PC-9 (cell line): ENCODE measurements at regions not wholly inside any gene's neighbourhood (a gene's known extent, or its start where the extent isn't known, plus 50 kb on each side); places are given as distances from the start of the nearest gene placed in this dataset.
A peak's percentile ranks its signal among the peaks of the same experiment; 100 is the strongest.

Experiments used
- BruUV-seq: library from RNA; stranded (reverse); fragments of 400-500 nt; replicated peaks from 2 replicates; lab custom pipeline; 2021; lab: Mats Ljungman, UMichigan
- CTCF ChIA-PET: fragments of 300-600 bp; sonication (Branson Sonifier 250); formaldehyde crosslinking; loops from one replicate; lab custom pipeline; 2022; ENCODE audit warnings: antibody characterized with exemption; lab: Charles Lee
- POLR2A ChIA-PET: fragments of 300-600 bp; sonication (Branson Sonifier 250); formaldehyde crosslinking; loops from one replicate; lab custom pipeline; 2022; ENCODE audit warnings: antibody characterized with exemption; ENCODE audit not compliant: unreplicated experiment; lab: Charles Lee
- DNase-seq, 2 experiments: peaks; one replicate each; pipeline versions ENCODE4 v3.0.0 to v3.0.0-alpha.2; 2015 to 2022; ENCODE audit warnings: mixed read lengths in 1 of 2
- H2AFZ ChIP-seq: fragments of 200-600 bp; sonication (generic); 2 replicates; pipeline ENCODE4 v1.8.1; 2017; ENCODE audit warnings: antibody characterized with exemption
- H3F3A ChIP-seq: fragments of 200-600 bp; sonication (generic); 2 replicates; pipeline ENCODE4 v1.8.1; 2017; ENCODE audit warnings: antibody characterized with exemption, mild to moderate bottlenecking, low read depth; ENCODE audit not compliant: insufficient read depth
- H3K27ac ChIP-seq: fragments of 200-600 bp; sonication (generic); 2 replicates; pipeline ENCODE4 v1.6.1; 2016; ENCODE audit warnings: mixed run types
- H3K27me3 ChIP-seq: fragments of 200-600 bp; sonication (generic); 2 replicates; pipeline ENCODE4 v1.6.1; 2016; ENCODE audit warnings: low read depth, mixed run types; ENCODE audit not compliant: insufficient read depth
- H3K36me3 ChIP-seq: fragments of 200-600 bp; sonication (generic); 2 replicates; pipeline ENCODE4 v1.6.1; 2016; ENCODE audit warnings: low read depth, mixed run types
- H3K4me1 ChIP-seq: fragments of 200-600 bp; sonication (generic); replicated peaks from 2 replicates; pipeline ENCODE4 v1.6.1; 2016; ENCODE audit warnings: mixed run types; ENCODE audit not compliant: insufficient read depth
- H3K4me2 ChIP-seq: fragments of 200-600 bp; sonication (generic); 2 replicates; pipeline ENCODE4 v1.6.1; 2017; ENCODE audit warnings: mixed run types
- H3K4me3 ChIP-seq: fragments of 200-600 bp; sonication (generic); 2 replicates; pipeline ENCODE4 v1.6.1; 2016; ENCODE audit warnings: mixed run types
- H3K79me2 ChIP-seq: fragments of 200-600 bp; sonication (generic); 2 replicates; pipeline ENCODE4 v1.6.1; 2017; ENCODE audit warnings: low read depth, mixed run types
- H3K9me2 ChIP-seq: fragments of 200-600 bp; sonication (generic); 2 replicates; pipeline ENCODE4 v1.8.1; 2017; ENCODE audit warnings: mild to moderate bottlenecking; ENCODE audit not compliant: insufficient read depth
- H3K9me3 ChIP-seq: fragments of 200-600 bp; sonication (generic); 2 replicates; pipeline ENCODE4 v1.8.1; 2016; ENCODE audit warnings: low read depth; ENCODE audit not compliant: insufficient read depth
- H4K20me1 ChIP-seq: fragments of 200-600 bp; sonication (generic); 2 replicates; pipeline ENCODE4 v1.8.1; 2017; ENCODE audit not compliant: insufficient read depth
- EZH2 ChIP-seq: fragments of 200-600 bp; sonication (generic); IDR thresholded peaks from 2 replicates; pipeline ENCODE4 v1.8.0; 2017; ENCODE audit warnings: antibody characterized with exemption, low read depth
- intact Hi-C: fragments of 100-400 bp; cut with micrococcal nuclease; formaldehyde crosslinking; loops from one replicate; pipeline ENCODE4 v1.10.0; 2022; ENCODE audit not compliant: unreplicated experiment
- TF ChIP-seq, protein P1 (sequence below): fragments of 200-600 bp; sonication (generic); conservative IDR thresholded peaks from 2 replicates; pipeline ENCODE4 v1.6.1; 2017; ENCODE audit warnings: mixed run types, antibody characterized with exemption, mild to moderate bottlenecking, moderate library complexity

DNA sequence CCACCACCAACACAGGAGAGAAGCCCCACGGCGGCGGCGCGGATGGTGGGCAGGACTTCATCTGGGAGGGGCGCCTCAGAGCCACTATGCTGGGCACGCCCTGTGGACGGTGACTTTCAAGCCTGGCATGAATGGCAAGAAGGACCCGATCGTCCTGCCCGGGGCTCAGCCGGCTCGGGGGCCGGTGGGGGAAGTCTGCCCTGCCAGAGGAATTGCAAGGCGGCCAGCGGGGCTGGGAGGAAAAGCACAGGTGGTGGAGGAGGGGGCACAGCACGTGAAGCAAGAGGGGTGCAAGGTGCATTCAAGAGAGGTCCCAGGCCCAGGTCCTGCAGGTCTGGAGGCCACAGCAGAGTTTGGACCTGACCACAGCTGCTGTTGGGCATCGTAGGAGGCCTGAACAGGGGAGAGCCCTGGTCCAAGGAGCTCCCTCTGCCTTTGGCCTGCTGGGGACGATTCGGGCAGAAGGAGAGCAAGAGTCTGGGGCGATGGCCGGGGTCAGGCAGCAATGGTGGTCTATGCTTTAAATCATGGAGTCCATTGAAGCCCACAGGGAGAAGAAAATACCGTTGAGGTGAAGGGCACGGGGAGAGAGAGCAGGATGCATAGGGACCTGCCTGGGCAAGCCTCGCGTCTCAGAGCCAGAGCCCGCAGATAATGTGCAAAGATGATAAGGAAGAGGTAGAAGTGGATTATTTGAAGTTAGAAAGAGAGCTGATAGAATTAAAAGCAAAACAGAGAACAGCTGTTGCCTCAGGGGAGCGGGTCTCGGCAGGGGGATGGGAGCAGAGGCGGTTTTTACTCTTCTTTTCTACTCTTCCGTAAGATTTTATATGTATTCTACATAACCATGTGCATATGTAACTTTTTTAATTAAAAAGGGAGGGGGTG, 82.6 kb upstream of the SHISAL1 start:
- Histone ChIP-seq H3F3A (peaks cover 3% of the 10 kb centered on the region; the same call in 1 of the 2 replicates), H3K4me1 (peaks cover 19% of the 10 kb centered on the region), H3K4me3 (no peak overlapping the region), H3K9me2 (no peaks in the 10 kb centered on the region), H3K27me3 (no peaks in the 10 kb centered on the region), H4K20me1 (no peaks in the 10 kb centered on the region), H3K4me2 (no peak overlapping the region), H3K9me3 (no peaks in the 10 kb centered on the region), H2AFZ (no peak overlapping the region), H3K79me2 (no peaks in the 10 kb centered on the region), H3K36me3 (no peaks in the 10 kb centered on the region), H3K27ac (no peak overlapping the region)
- TF ChIP-seq, protein P1, sequence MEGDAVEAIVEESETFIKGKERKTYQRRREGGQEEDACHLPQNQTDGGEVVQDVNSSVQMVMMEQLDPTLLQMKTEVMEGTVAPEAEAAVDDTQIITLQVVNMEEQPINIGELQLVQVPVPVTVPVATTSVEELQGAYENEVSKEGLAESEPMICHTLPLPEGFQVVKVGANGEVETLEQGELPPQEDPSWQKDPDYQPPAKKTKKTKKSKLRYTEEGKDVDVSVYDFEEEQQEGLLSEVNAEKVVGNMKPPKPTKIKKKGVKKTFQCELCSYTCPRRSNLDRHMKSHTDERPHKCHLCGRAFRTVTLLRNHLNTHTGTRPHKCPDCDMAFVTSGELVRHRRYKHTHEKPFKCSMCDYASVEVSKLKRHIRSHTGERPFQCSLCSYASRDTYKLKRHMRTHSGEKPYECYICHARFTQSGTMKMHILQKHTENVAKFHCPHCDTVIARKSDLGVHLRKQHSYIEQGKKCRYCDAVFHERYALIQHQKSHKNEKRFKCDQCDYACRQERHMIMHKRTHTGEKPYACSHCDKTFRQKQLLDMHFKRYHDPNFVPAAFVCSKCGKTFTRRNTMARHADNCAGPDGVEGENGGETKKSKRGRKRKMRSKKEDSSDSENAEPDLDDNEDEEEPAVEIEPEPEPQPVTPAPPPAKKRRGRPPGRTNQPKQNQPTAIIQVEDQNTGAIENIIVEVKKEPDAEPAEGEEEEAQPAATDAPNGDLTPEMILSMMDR = no peak
- no peak for TF ChIP-seq EZH2
- BruUV-seq = no TSS peak
- ChIA-PET POLR2A (no interaction called here), CTCF (no interaction called here)
- intact Hi-C loops = no loop called here
- peak in 1 of 2 experiments; percentile 28 for DNase-seq

DNA sequence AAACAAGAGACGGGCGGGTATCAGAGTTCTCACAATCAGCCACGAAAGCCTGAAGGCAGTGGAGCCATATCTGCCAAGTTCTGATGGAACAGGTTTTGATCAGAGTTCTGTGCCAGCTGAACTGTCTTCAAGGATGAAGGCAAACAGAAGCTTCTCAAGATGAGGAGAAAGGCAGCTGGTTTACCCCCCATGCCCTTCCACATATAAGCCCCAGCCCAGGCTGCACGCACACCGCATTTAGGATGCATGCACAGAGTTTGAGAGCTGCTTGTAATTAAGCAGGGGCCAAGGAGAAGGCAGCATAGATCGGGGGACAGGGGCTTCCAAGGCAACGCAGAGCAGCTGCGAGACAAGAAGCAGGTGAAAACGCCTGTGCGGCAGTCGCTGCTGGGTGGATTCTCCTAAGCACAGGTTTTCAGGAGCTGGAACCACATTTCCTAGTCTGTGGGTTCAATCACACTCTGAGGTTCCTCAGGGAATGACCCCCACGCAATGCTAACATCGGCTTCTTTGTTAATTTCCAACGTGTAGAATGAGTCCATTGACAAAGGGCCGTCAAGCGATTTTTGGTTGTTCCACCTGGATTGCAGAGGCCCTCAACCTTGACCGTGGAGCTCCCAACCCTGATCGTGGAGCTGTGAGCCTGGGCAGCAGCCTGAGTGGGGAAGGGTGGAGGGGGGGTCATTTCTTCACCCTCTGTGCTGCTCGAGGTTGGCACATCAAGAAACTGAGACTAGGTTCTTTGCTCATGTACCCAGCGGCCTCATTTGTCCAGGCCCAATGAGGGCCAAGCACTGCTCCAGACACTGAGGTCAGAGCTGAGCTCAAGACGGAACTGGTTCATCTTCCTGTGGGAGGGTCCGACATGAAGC, 81.7 kb upstream of the SHISAL1 start:
- no peak overlapping the region for H3K27ac ChIP-seq
- CTCF ChIA-PET = no interaction called here
- DNase-seq = peak in 1 of 2 experiments; percentile 1
- H3K9me3 ChIP-seq = no peaks in the 10 kb centered on the region
- H3K27me3 ChIP-seq = no peaks in the 10 kb centered on the region
- POLR2A ChIA-PET = interaction anchor here (0.6 kb wide), 1 partner anchor 221 kb away, joined by 4 read pairs; no protein-coding TSS in a partner anchor
- no peaks in the 10 kb centered on the region for H3K36me3 ChIP-seq
- H3K9me2 ChIP-seq = no peaks in the 10 kb centered on the region
- no peaks in the 10 kb centered on the region for H4K20me1 ChIP-seq
- TF ChIP-seq, protein P1 = no peak
- no peak for TF ChIP-seq EZH2
- no peak overlapping the region for H3K4me3 ChIP-seq
- H3K4me1 ChIP-seq = peaks cover 19% of the 10 kb centered on the region
- H3F3A ChIP-seq = peaks cover 3% of the 10 kb centered on the region; the same call in 1 of the 2 replicates
- no peak overlapping the region for H3K4me2 ChIP-seq
- no TSS peak for BruUV-seq
- intact Hi-C loops = no loop called here
- H3K79me2 ChIP-seq = no peaks in the 10 kb centered on the region
- H2AFZ ChIP-seq = no peak overlapping the region

DNA sequence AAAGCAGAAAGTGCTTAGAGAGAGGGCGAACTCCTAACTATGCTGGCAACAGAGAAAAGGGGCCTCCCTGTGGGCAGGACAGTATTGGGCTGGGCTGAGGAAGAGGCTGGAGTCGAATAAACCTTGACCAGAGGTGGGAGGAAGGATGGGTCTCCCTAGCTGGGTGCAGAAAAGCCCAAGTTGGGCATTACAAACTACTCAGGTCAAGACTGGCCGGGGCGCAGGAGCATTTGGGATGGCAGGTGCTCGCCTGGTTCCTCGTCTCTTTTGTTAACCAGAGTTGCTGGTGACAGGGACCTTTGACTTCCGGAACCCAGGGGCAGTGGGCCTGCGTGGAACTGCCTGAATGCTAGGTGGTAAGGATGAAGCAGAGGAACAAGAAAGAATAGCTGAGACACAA, 80.3 kb upstream of the SHISAL1 start:
- Histone ChIP-seq H3K4me2 (peak overlapping the region; percentile 41), H4K20me1 (no peaks in the 10 kb centered on the region), H3K9me2 (no peaks in the 10 kb centered on the region), H3K4me1 (peaks cover 19% of the 10 kb centered on the region), H3K9me3 (no peaks in the 10 kb centered on the region), H3F3A (peaks cover 3% of the 10 kb centered on the region; the same call in 1 of the 2 replicates), H2AFZ (no peak overlapping the region), H3K27me3 (no peaks in the 10 kb centered on the region), H3K79me2 (no peaks in the 10 kb centered on the region), H3K36me3 (no peaks in the 10 kb centered on the region), H3K27ac (peak overlapping the region; percentile 35), H3K4me3 (no peak overlapping the region)
- TF ChIP-seq EZH2 = no peak
- TF ChIP-seq, protein P1 = no peak
- peak in 1 of 2 experiments; percentile 9 for DNase-seq
- intact Hi-C loops = no loop called here
- BruUV-seq = no TSS peak
- POLR2A ChIA-PET = interaction anchor here (0.7 kb wide), 1 partner anchor 90 kb away, joined by 3 read pairs; no protein-coding TSS in a partner anchor
- CTCF ChIA-PET = no interaction called here
